C4-2B (cell line): ENCODE measurements at regions not wholly inside any gene's neighbourhood (a gene's known extent, or its start where the extent isn't known, plus 50 kb on each side); places are given as distances from the start of the nearest gene placed in this dataset.

Experiments
- H3K27ac ChIP-seq: fragments of 450-650 bp; 2 replicates; pipeline ENCODE4 v1.5.1; 2017
- ZFX ChIP-seq: fragments of 450-650 bp; IDR thresholded peaks from 2 replicates; pipeline ENCODE4 v1.6.1; 2017
- TF ChIP-seq, protein P1 (sequence below): fragments of 450-650 bp; conservative IDR thresholded peaks from 2 replicates; pipeline ENCODE4 v1.5.1; 2017; ENCODE audit warnings: mild to moderate bottlenecking

DNA sequence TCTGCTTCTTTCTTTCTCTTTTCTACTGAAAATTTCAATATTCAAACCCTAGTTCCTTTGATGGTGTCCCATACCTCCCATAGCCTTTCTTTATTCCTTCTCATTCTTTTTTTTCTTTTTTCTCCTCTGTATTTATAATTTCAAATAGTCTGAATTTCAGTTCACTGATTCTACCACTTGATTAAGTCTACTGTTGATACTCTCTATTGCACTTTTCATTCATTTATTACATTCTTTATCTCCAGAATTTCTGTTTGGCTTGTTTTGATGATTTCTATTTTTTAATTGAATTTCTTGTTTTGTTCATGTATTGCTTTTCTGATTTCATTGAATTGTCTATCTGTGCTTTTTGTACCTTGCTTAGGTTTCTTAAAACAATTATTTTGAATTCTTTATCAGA lies 111.9 kb upstream of the VRK2 start:
- no peak overlapping the region for H3K27ac ChIP-seq
- TF ChIP-seq, protein P1, sequence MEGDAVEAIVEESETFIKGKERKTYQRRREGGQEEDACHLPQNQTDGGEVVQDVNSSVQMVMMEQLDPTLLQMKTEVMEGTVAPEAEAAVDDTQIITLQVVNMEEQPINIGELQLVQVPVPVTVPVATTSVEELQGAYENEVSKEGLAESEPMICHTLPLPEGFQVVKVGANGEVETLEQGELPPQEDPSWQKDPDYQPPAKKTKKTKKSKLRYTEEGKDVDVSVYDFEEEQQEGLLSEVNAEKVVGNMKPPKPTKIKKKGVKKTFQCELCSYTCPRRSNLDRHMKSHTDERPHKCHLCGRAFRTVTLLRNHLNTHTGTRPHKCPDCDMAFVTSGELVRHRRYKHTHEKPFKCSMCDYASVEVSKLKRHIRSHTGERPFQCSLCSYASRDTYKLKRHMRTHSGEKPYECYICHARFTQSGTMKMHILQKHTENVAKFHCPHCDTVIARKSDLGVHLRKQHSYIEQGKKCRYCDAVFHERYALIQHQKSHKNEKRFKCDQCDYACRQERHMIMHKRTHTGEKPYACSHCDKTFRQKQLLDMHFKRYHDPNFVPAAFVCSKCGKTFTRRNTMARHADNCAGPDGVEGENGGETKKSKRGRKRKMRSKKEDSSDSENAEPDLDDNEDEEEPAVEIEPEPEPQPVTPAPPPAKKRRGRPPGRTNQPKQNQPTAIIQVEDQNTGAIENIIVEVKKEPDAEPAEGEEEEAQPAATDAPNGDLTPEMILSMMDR: no peak
- TF ChIP-seq ZFX: no peak

DNA sequence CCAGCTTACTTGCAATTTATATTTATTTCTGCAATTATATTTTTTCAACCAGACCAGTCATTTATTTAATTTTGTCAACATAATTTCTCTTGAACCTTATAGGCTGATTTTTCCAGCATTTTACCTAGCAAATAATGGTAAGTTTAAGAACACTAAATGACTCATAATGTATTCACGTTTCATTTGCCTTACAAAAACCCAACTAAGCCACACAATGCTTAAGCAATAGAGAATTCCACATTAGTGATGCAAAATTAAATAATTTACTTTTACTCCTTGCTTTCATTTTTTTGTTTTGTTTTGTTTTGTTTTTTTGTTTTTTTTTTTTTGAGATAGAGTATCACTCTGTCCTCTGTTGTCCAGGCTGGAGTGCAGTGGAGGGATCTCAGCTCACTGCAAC lies 110.4 kb upstream of the VRK2 start:
- no peak for TF ChIP-seq ZFX
- TF ChIP-seq, protein P1: no peak
- no peak overlapping the region for H3K27ac ChIP-seq

DNA sequence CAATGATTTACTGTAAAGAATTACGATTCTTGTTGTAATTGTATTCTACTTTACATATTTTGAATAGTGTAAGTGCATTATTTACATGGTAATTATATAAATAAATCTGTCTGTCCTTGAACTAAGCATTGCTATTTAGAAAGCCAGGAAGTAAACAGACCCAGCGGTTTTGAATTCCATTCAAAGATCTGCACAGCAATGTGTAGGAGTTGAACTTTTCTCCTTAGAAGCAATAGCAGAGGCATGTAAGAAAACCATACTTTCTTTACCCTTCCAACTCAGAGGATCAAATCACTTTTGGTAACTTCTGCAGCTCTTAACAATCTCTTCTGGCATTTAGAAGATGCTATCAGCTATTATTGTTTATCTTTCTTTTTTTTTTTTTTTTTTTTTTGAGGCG lies 109.2 kb upstream of the VRK2 start:
- TF ChIP-seq, protein P1: no peak
- no peak for TF ChIP-seq ZFX
- H3K27ac ChIP-seq: no peak overlapping the region

DNA sequence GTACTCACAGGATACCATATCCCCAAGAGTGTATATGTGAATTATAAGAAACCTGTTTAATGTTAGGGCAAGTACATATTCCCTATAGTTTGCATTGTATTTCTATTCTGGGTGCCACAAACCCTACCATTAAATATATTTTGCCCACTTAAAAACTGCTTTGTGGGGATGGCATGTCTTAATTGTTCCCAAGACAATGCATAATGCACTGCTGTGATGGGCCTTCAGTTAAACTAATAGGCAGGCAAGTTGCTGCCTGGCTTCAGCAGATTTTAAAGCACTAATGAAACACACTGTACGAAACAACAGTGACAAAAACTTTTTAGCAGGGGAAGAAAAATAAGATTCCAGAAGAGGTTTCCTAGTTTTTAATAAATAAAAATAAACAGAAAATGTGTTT lies 104.8 kb upstream of the VRK2 start:
- TF ChIP-seq, protein P1: no peak
- TF ChIP-seq ZFX: no peak
- no peak overlapping the region for H3K27ac ChIP-seq

DNA sequence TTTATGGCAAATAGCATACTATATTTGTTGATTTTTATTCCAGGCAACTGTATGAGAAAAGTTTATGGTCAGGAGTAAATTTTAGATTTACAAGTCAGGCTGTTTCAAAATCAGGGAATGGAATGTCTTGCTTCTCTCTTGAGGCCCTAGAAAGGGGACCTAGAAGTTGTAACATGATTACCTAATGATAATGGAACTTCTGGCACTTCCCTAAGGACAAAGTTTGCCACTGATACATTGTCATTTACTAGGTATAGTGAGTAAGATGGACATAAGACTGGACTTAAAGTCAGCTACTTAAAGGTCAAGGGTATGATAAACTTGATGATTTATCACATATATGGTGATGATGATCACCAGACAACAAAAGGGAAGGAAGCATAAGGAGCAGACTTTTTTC lies 103.3 kb upstream of the VRK2 start:
- no peak overlapping the region for H3K27ac ChIP-seq
- no peak for TF ChIP-seq ZFX
- TF ChIP-seq, protein P1: no peak

DNA sequence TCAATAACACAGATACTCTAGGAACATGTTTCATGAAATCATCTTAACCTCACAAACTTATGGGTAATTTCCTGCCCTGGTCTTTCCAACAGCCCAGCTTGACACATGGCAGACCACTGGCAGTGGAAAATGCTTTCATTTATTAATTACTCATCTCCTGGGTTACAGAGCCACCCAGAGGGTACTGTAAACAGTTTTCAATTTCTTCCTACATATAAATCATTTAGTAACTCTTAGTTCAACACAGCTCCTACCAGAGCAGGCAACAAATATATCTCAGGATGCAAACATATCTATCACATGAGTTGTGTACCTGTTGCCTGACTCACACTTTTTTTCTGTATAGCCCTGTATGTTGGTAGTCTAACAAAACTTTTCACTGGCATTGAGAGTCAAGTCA lies 99.2 kb upstream of the VRK2 start:
- TF ChIP-seq, protein P1: no peak
- no peak for TF ChIP-seq ZFX
- no peak overlapping the region for H3K27ac ChIP-seq

DNA sequence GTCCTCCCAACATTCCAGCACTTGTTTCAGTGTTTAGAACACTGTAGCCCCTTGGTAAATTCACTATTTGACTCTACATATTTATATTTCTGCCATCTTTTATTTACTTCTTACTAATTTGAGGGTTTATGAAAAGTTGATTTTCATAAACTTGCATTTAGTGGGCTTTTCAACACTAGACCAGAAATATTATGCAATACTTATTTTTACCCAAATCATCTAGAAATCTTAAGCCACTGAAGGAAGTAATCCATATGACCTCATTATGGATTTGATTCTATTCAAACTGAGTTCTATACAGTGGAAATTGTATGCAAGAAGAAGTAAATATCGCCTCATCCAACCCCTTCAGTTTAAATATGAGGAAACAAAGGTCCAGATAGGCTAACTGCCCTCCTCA lies 92.6 kb upstream of the VRK2 start:
- TF ChIP-seq, protein P1: no peak
- no peak for TF ChIP-seq ZFX
- H3K27ac ChIP-seq: no peak overlapping the region
